ENCODE measurements at regions not wholly inside any gene's neighbourhood (a gene's known extent, or its start where the extent isn't known, plus 50 kb on each side); places are given as distances from the start of the nearest gene placed in this dataset.
"Not testable (repeated sequence)": the region's sequence is repeated elsewhere in the genome, so short reads cannot be mapped to it uniquely, and the experiment has no call there.

DNA sequence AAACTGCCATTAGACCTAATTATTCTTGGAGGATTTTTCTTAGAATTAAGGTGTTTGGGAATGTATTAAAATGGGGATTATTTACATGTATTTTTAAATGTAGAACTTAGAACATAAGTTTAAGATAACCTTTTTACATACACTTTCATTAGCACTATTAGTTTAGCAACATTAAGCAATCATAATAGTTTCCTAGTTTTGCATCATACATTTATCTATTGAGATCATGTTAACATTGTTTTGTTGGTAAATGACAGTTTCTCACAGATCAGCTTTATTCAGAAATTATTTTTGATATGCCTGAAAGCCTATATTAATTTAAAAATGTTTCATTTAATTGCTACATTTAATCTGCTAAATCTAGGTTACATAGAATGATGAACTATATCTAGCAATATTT lies 189.7 kb upstream of the PPP1R3A start:
- DNase-seq: no peak

DNA sequence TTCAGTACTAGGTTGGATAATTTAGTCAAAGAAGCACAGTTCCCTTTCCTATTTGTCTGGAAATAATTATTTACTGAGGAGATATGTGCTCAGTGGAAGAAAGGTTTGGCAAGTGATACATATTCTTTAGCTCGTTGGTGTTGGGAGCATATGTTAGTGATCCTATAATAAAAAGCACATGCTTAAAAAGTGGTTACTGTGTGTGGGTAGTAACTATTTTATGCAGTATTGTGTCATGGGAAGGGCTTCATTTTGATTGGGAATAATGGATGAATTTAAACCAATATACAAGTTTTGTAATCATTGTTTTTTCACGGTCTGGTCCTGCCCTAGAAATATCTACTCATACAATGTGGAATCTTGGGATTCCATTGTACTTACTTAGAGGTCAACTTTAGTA lies 188.7 kb upstream of the PPP1R3A start:
- no peak for DNase-seq

DNA sequence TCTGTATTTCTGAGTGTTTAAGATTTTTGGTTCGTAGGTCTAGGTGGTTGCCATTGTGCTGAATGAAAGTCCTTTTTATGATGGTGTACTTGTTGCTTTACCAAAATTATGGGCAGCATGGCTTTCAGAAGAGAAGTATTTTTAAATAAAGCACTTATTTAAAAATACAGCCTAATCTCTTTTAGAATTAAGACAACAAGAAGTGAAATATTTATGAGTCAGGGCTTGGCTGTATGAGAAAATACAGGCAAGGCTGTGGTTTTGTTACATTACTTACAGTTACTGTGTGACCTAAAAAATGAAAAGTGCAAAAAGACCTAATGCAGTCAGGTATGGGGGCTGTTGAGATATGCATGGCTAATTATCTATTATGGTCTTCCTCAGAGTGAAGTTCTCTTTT lies 185.2 kb upstream of the PPP1R3A start:
- DNase-seq: no peak

DNA sequence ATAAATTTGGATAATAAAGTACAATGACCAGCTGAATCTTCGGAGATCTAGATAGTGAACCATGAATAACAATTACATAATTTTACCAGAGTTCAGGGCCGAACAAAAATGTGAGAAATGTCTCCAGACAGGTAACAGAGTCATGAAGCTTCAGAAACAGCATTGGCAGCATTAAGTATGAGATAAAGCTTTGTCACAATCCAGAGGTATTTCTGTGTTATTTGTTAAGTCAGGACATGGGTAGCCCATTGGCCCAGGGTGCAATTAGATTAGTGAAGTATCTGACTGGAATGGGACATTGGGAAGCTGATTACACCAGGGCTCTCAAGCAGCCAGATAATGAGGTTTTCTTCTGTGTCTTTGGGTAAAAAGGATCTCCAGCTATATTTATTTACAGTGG lies 184.2 kb upstream of the PPP1R3A start:
- no peak for DNase-seq

DNA sequence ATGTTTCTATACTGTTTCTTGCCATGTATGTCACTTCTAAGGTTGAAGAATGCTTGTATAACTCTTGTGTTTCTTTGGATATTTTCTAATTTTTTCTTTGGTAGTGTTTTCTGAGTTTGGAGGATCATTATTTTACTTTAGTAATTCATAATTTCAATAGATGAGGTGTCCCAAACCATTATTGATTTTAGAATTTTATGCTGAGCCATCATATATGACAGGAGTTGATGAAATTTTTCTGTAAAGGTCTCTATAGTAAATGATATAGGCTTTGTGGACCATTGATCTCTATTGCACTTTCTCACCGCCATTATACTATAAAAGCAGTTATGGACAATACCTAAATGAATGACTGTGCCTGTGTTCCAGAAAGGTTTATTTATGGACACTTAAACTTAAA lies 183.3 kb upstream of the PPP1R3A start:
- no peak for DNase-seq

DNA sequence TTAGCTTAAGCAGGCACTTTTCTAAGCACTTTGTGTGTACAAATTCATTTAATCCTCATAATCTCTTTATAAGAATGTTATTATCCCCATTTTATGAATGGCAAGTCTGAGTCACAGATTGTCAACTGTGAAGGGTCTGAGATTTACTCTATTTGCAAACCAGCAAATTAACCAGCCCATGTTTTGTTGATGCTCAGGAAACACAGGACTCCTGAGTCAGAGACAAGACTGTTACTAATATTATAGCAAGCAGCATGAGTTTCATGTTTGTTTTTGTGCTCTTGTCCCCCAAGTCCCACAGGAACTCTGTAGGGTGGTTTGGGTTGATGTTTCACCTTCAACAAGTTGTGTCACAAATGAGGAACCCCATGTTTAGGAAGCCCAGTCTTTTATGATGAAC lies 182.0 kb upstream of the PPP1R3A start:
- no peak for DNase-seq

DNA sequence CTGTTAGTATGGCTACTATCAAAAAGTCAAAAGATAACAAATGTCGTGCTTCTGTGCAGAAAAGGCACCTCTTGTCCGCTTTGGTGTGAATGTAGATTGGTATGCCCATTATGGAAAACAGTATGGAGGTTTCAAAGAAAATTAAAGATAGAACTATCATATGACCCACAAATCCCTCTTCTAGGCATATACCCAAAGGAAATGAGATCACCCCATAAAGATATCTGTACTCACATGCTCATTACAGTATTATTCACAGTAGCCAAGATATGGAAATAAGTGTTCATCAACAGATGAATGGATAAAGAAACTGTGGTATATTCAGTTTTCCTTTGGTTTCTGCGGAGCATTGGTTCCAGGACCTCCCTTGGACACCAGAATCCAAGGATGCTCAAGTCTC lies 180.5 kb upstream of the PPP1R3A start:
- no peak for DNase-seq

DNA sequence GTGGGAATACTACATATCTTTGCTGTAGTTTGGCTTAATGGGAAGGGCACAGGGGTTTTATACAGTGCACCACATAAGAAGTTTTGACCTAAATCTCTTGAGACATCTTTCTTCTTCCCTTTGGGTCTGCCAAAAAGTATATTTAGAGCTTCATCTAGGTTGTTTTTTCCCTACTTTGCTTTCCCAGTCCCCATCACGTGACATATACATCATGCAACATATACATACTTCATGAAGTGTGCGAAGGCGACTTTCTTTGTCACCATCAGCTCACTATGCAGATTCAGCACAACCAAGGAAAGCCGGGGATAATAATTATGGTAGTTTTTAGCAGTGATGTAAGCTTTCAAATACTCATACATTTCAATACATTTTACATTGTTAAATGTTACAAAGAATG lies 177.1 kb upstream of the PPP1R3A start:
- DNase-seq: no peak

DNA sequence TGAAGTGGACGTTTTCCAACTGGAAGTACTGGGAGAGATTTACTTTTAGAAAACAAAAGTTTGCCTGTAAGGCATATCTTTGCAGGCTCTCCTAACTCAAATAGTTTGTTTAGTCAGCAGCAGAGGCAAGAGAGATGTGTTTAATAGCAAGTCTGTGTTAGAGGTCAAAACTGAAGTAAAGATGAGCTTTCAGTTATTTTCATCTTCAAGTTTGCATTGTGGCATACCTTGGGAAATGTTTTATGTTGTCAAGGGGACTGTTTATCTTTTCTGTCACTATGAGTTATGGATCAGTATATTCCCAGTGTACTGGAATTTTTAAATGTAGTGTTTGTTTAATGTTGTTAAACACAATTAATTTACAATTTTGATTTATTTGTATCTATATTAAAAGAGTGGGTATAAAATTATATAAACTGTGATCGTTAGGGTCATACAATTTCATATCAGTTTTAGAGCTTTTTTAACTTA lies 169.7 kb upstream of the PPP1R3A start:
- no peak for DNase-seq

DNA sequence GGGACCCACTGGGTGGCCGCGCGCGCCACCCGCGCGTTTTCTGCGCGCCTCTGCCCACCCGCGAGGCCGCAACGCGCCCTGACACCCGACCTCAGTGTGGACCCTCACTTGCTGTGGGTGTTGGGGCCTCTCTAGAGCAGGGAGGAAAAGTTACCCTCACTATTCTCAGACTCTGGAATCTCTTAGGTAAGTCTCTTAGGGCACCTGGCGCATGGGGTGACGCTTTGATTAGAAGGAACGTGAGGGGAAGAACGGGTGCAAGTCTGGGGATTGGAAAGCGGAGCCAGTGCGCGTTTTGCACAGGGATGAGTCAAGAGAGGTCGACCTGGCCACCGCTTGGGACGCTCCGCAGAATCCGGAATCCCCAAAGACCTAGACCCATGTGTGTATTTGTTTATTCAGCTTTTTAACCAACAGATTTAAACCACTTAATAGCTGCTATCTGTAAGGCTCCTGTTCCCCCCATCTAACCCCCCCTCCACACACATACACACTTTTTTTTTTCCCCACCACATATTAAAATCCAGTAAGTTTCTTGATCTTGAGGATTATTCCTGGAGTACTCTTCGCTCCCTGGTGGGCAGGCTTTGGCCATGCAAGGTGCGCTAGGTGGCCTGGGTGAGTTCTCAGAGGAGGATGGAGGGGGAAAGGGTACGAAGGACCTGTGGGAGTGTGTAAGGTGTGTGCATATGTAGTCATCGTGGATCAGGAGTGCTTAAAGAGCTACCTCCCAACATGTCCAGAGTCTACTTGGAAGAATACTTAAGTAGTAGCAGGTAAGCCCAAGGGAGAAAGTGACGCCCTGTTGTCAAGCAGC lies 169.1 kb upstream of the PPP1R3A start:
- no peak for DNase-seq

DNA sequence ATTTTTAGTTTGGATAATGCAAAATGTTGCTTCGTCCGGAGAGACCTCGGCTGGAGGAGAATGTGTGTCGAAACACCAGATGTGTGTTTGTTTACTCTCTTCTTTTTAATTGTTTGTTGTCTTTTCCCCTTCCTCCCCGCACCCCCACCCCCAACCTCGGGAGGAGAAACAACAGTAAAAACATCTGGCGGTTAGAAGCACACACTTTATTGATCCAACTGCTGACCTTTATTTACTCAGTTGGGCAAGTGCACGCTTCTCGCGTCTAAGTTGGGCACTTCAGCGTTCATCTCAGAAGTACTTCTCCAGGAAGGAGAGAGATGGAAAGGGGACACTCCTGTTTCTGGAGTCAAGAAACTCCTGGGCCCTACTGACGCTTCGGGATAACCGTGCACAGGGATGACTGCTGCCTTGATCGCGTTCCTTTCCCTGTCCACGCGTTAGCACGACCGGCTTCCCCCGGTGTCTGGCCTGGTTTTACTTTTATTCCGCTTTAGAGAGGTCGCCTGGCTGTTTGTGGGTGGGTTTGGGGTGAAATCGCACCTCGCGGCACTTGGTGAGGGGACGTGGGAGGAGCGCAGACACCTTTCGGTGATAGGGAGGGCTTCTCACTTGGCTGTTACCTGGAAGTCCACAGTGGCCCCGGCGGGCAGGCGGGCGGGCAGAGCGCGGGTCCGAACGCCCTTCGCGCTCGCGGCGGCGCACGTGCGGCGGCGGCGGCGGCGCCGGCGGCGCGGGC lies 168.3 kb upstream of the PPP1R3A start:
- DNase-seq: peak; percentile 40

DNA sequence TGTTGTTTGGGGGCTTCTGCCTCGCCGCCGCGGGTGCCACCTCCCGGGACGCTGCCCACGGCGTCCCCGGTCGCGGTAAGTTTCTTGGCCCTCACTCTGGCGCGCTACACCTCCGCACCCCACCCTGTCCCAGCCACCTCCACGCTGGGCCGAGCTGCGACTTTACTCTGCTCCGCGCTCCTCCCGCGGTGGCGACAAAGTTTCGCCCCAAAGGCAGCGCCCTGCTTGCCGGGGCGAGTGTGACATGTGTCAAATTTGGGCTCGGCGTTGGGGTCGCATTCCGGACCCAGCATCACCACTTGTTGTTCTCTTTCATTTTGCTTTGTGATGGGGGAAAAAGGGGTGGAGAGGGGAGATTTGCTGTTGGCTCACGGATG lies 167.7 kb upstream of the PPP1R3A start:
- peak; percentile 22 for DNase-seq

DNA sequence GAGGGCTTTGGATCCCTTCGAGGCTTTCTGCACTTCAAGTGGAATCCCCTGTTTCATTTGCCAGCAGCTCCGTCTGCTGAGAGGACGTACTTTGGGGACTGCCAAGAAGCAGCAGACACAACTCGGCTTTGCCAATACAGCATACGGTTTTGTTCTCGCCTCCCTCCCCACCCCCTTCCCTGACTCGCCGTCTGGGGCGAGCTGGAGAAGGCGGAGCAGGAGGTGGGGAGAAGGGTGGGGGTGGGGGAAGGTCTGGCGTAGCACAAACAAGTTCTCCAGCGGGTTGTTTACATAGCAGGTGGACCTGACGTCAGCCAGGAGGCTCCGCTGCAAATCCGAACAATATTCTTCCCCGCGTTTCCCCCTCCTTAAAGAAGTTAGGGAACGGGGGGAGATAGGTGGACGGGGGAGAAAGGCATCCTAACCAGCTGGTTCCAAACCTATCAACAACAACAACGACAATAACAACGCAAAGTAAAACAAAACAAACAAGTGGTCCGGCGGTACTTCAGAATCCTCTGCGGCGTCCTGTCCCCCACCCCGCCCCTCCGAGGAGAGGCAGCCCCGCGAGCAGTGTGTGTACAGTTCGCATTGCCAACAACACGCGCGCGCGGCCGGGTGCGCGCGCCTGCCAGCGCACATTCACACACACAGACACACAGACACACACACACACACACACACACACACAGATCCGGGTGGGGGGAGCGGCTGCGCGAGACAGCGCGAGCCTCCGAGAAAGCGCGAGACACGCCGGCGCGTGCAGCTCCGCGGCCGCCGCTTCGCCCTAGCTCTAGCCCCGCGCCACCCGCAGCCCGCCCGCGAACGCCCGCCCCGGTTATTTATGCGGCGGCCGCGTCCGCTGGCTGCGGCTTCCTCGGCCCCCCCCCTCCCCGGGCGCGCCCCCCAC lies 167.0 kb upstream of the PPP1R3A start:
- peak; percentile 64 for DNase-seq

DNA sequence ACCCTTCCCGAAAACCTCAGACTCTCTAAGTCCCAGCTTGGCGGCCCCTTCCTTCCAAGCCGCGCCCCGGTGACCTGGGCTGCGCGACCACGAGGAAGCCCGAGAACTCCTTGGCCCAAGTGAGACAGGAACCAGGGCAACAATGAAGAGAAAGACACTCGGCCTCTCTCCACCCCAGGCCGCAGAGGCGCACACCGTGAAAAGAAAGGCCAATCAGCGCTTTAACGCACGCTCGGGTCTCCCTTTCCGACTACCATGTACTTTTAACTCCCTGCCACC lies 166.4 kb upstream of the PPP1R3A start:
- DNase-seq: no peak

DNA sequence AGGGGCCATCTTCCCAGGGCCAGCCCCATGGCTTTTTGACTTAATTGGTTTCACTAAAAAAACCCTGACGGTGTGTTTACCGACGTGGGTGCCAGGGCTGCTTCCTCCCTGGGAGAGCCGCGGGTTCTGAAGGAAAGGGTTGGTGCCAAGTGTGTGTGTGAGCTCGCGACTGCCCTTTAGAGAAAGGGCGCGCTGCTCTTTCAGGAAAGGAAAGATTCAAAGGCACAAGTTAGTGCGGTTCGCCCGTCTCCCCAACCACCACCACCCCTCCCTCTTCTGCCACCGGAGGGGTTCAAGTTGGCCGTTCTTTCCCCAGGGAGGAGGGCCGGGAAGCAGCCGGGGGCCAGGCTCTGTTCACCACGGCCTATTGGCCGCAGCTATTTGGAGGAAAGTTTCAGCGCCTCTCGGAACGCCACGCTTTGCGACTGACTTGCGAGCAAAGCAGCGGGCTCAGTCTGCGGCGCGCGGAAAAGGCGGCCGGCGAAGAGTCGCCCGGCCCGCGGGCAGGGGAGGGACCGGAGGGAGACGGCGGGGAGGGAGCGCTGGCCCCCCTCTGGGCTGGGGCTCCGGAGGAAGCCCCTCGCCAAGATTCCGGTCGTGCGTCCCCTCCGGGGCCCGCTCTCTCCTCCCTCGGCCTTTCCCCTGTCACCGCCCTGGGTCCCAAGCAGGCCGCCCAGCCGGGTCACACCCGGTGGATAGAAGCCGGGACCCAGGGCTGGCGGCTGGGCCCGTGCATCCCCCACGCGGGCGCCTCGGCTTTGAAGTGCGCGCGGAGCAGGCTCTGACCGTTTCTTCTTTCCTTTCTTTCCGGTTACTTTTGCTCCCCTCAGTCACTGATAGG lies 165.9 kb upstream of the PPP1R3A start:
- DNase-seq: peak; percentile 24

DNA sequence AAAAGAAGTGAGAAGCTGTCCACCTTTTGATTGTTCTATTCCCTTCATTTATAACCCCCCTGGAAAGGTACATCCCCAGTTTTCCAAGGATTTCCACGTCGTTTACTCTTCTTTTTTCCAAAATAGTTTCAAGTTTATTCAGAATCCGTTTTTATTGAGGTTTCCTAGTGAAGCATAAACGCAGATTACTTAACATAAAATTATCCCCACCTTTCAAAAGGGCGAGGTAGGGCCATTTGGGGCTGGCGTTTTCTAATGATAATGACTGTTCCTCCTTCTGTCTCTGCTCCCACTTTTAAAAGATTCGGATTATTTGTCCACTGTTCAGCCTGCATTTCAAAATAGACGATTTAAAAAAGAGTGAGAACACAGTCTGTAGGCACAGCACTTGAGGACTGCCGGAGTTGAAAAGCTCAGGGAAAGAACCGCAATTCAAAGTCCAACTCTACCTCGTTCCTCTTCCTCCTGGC lies 165.2 kb upstream of the PPP1R3A start:
- no peak for DNase-seq

DNA sequence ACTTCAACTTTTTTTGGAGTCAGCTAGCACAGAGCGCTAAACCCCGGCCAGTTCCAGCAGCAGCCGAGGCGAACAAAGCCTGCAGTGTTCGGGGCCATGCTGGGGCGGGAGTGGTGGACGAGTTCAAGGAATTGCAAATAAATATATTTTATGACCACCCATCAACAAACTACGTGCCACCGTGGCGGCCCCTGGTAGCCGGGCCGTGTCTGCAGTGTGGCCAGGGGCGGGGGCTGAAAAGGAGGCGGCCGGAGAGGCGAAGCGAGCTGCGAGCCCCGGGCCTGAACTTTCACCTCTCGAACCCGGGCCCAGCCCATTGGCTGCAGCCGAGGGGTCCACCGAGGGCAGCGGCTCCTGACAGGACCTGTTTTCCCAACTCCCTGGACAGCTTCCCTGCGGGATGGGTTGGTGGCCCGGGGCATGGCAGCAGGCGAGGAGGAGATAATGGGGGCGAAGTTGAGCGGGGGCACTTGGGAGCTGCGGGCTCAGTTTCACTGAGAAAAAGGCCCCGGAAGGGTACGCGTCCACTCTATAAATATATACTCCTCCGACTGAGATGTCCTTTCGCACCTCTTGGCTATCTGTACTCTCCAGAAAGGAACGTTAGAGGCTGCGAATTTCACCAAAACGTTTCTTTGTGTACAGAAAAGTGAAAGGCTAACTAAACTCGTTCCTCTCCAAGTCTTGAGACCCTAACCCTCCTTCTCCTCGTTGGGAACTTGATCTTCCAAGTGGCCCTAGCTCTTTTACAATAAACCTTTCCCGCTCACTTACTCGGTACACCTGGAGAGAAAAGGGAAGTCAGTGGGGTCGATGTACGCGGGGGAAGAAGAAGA lies 164.6 kb upstream of the PPP1R3A start:
- no peak for DNase-seq

DNA sequence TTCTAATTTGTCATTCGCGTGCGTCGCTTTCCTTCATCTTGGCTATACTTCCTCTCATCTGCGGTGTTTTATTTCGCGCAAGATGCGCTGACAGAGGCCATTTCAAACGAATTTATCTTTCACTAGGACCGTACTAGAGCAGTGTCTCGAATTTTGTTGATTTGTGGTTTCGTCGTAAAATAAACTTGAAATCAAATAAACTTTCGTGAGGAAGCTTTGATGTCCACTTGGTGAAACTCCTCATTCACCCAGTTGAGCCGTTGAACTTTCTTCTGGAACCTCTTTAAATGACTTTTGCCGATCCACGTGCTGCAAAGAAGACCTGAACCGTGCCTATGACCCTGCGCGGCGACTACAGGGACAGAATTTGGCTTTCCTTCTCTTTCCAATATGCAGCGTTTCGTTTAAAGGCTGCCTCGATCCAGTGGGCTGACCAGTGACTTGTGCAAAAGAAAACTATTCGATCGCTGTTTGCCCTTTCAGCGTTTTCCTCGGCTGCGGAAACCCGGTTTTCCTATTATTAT lies 163.9 kb upstream of the PPP1R3A start:
- no peak for DNase-seq

DNA sequence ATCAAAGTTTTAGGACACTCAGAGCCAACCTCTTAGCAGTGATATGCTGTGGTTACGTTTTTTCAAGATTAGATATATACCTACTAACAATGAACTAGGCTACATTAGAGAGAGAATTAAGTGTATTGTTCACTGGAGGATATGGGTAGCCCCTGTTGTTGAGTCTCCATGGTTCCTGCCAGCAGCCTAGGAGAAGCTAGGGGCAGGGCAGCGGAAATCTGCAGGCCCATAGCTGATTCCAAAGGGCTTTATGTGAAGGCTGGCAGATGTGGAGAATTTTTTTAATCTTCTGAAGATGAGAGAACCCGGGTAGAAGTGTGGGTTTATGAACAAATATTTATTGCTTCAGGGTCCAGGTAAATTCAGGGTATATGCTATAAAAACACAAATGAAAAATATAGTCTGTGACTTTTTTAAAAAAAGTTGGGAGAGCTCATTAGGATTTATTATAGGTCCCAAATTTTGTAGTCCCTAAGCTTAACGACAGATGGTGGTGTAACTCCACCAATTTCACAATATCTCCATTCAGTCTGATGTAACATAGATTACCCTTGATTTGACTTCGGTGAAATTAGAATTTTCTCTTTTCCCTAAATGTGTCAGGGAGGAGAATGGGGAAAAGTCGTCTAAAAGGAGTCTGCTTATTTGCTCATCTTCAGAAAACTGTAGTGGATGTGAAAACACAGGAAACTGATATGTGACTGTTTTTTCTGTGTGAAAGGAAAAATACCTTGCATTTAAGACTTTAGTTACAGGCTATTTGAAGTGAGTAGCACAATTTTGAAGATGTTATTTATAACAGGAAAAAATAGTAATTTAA lies 163.0 kb upstream of the PPP1R3A start:
- peak; percentile 19 for DNase-seq

DNA sequence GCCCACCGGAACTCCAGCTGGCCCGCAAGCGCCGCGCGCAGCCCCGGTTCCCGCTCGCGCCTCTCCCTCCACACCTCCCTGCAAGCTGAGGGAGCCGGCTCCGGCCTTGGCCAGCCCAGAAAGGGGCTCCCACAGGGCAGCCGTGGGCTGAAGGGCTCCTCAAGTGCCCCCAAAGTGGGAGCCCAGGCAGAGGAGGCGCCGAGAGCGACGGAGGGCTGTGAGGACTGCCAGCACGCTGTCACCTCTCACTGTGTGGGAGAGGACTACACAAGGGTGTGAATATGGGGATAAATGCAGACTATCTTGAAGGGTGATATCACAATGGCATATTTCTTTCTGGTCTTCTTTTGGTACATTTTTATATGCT lies 158.3 kb upstream of the PPP1R3A start:
- DNase-seq: not testable (repeated sequence)

Data from NCI-H146 (cell line).